EL (cell line): ENCODE measurements at regions not wholly inside any gene's neighbourhood (a gene's known extent, or its start where the extent isn't known, plus 50 kb on each side); places are given as distances from the start of the nearest gene placed in this dataset.

Source experiments
- DNase-seq: peaks from one replicate; pipeline ENCODE4 v3.0.0-alpha.2; 2016

GRCh38 chr11:106344394-106344793, 266.9 kb downstream of the AASDHPPT start:
- peak; percentile 5 for DNase-seq

GRCh38 chr11:106344966-106345365, 267.5 kb downstream of the AASDHPPT start:
- DNase-seq, result no peak

- no peak for DNase-seq
Measured at GRCh38 chr11:106353031-106353430, 275.6 kb downstream of the AASDHPPT start.

- DNase-seq, result no peak
Measured at GRCh38 chr11:106369224-106369623, 291.8 kb downstream of the AASDHPPT start.

- no peak for DNase-seq
Measured at GRCh38 chr11:106378513-106379179, 301.2 kb downstream of the AASDHPPT start.

- DNase-seq, result no peak
Measured at GRCh38 chr11:106379265-106379664, 301.8 kb downstream of the AASDHPPT start.

- no peak for DNase-seq
Measured at GRCh38 chr11:106379712-106380111, 302.2 kb downstream of the AASDHPPT start.

GRCh38 chr11:106381895-106382294, 304.4 kb downstream of the AASDHPPT start:
- peak; percentile 60 for DNase-seq

- DNase-seq, result no peak
Measured at GRCh38 chr11:106384429-106384828, 307.0 kb downstream of the AASDHPPT start.

- no peak for DNase-seq
Measured at GRCh38 chr11:106386519-106386918, 309.1 kb downstream of the AASDHPPT start.

- peak; percentile 76 for DNase-seq
Measured at GRCh38 chr11:106389101-106389500, 311.6 kb downstream of the AASDHPPT start.

- no peak for DNase-seq
Measured at GRCh38 chr11:106390078-106390477, 312.6 kb downstream of the AASDHPPT start.

- peak; percentile 73 for DNase-seq
Measured at GRCh38 chr11:106391771-106392420, 314.4 kb downstream of the AASDHPPT start.

GRCh38 chr11:106395716-106396349, 318.4 kb downstream of the AASDHPPT start:
- no peak for DNase-seq

GRCh38 chr11:106397787-106398501, 320.5 kb downstream of the AASDHPPT start:
- peak; percentile 7 for DNase-seq

GRCh38 chr11:106398502-106399075, 321.1 kb downstream of the AASDHPPT start:
- peak; percentile 54 for DNase-seq

GRCh38 chr11:106399076-106399511, 321.6 kb downstream of the AASDHPPT start:
- DNase-seq, result peak; percentile 99

GRCh38 chr11:106399624-106400023, 322.2 kb downstream of the AASDHPPT start:
- DNase-seq, result no peak

- DNase-seq, result no peak
Measured at GRCh38 chr11:106400949-106401570, 323.6 kb downstream of the AASDHPPT start.

- DNase-seq, result no peak
Measured at GRCh38 chr11:106403751-106404150, 326.3 kb downstream of the AASDHPPT start.

GRCh38 chr11:106409222-106409621, 331.8 kb downstream of the AASDHPPT start:
- DNase-seq, result peak; percentile 20

- DNase-seq, result no peak
Measured at GRCh38 chr11:106409671-106410070, 332.2 kb downstream of the AASDHPPT start.

- no peak for DNase-seq
Measured at GRCh38 chr11:106410902-106411301, 333.4 kb downstream of the AASDHPPT start.
